Upper lobe of left lung (tissue), 4 donors: ENCODE measurements at regions not wholly inside any gene's neighbourhood (a gene's known extent, or its start where the extent isn't known, plus 50 kb on each side); places are given as distances from the start of the nearest gene placed in this dataset.

ENCODE experiments used
- EP300 ChIP-seq, 4 donors: sonication (generic); formaldehyde crosslinking; IDR thresholded peaks; one replicate each; pipeline ENCODE4 v1.5.1; 2017; ENCODE audit warnings: antibody characterized with exemption in 4 of 4, control low read depth in 2 of 4
- POLR2A ChIP-seq, 4 donors: fragments of 450-650 bp; IDR thresholded peaks; one replicate each; pipeline ENCODE4 v1.5.1; 2016 to 2017; ENCODE audit warnings: antibody characterized with exemption in 4 of 4, mild to moderate bottlenecking in 2 of 4
- POLR2AphosphoS5 ChIP-seq, 2 donors: sonication (generic); formaldehyde crosslinking; IDR thresholded peaks; one replicate each; pipeline ENCODE4 v1.5.1; 2017; ENCODE audit warnings: antibody characterized with exemption in 2 of 2
- TF ChIP-seq, protein P1 (sequence below), 6 experiments: fragments of 450-650 bp in 4 of 6; fragments of 200-600 bp in 2 of 6; sonication (generic) in 2 of 6; IDR thresholded peaks; one replicate each; pipeline ENCODE4 v1.5.1; 2016 to 2019; ENCODE audit warnings: antibody characterized with exemption in 6 of 6

DNA sequence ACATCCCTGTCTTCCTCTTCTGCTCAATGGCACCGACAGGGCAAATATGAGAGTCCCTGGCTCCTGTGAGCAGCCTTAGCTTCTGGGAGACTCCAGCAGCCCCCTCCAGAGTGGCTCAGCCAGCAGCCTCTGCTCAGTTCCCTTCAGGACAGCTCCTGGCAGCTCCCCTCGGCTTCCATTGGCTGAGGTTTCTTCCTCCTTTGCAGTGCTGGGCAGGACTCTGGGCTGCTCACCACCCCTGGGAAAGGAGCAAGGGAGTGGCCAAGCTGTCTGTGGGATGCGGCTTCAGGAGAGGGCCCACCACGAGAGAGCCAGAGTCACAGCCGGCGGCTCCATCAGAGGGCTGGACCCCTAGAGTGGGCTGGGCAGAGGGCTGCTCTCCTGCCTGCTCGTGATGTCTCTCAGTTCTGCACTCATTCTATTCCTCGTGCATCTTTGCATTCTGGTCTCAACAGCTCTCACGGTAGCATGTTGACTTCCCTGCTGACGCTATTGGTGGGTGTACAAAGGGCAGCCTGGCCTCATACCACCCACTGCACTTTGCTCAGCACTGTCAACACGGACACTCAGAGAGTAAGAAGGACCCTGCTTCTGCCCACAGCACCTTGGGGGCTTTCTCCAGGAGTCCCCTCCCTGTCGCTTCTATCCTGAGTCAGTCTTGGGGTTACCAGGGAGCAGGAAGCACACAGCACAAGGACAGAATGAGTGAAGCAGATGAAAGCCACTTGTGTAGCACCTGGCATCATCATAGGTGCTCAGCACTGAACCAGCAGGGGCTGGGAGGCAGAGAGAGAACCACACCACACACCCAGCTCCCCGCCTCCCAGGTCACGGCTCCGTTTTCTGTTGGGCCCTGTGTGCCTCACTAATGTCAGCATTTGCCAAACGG lies 80.9 kb upstream of the ALDH1B1 start:
- TF ChIP-seq POLR2A (IDR thresholded peaks at IDR 0.05) (no peak), POLR2AphosphoS5 (IDR thresholded peaks at IDR 0.05) (no peak), EP300 (IDR thresholded peaks at IDR 0.05) (no peak)
- TF ChIP-seq, protein P1, sequence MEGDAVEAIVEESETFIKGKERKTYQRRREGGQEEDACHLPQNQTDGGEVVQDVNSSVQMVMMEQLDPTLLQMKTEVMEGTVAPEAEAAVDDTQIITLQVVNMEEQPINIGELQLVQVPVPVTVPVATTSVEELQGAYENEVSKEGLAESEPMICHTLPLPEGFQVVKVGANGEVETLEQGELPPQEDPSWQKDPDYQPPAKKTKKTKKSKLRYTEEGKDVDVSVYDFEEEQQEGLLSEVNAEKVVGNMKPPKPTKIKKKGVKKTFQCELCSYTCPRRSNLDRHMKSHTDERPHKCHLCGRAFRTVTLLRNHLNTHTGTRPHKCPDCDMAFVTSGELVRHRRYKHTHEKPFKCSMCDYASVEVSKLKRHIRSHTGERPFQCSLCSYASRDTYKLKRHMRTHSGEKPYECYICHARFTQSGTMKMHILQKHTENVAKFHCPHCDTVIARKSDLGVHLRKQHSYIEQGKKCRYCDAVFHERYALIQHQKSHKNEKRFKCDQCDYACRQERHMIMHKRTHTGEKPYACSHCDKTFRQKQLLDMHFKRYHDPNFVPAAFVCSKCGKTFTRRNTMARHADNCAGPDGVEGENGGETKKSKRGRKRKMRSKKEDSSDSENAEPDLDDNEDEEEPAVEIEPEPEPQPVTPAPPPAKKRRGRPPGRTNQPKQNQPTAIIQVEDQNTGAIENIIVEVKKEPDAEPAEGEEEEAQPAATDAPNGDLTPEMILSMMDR (IDR thresholded peaks at IDR 0.05): no peak
